ENCODE measurements at regions not wholly inside any gene's neighbourhood (a gene's known extent, or its start where the extent isn't known, plus 50 kb on each side); places are given as distances from the start of the nearest gene placed in this dataset.

GRCh38 chr2:65798641-65799040 lies 366.2 kb upstream of the SPRED2 start:
- Histone ChIP-seq H3K4me3 (ENCODE audit: low read depth in 1 of 2, low read length in 2 of 2) (no peak overlapping the region), H3K79me2 (ENCODE audit: insufficient read depth, low read length) (no peaks in the 10 kb centered on the region), H3K36me3 (ENCODE audit: insufficient read depth, low read length) (no peaks in the 10 kb centered on the region), H2AFZ (ENCODE audit: low read depth, low read length) (no peak overlapping the region), H3K4me2 (ENCODE audit: insufficient read depth, low read length) (no peak overlapping the region), H3K4me1 (ENCODE audit: insufficient read depth, low read length) (no peaks in the 10 kb centered on the region), H4K20me1 (ENCODE audit: insufficient read depth, low read length) (no peaks in the 10 kb centered on the region), H3K9ac (ENCODE audit: low read depth, low read length) (no peak overlapping the region), H3K27ac (ENCODE audit: low read length) (no peak overlapping the region), H3K27me3 (ENCODE audit: insufficient read depth, low read length, poor library complexity) (peaks cover 12% of the 10 kb centered on the region), H3K9me3 (ENCODE audit: insufficient read depth, low read length, severe bottlenecking) (no peaks in the 10 kb centered on the region)
- ATAC-seq (ENCODE audit: insufficient read depth, low read depth) (no peak), DNase-seq (no peak)
- no peak for TF ChIP-seq EZH2 (IDR thresholded peaks at IDR 0.05; ENCODE audit: borderline replicate concordance, low read depth, low read length, severe bottlenecking)
- no peak for TF ChIP-seq CTCF (IDR thresholded peaks at IDR 0.05; ENCODE audit: borderline replicate concordance, extremely low read depth, low read length, poor library complexity, severe bottlenecking)

- DNase-seq (no peak), ATAC-seq (ENCODE audit: insufficient read depth, low read depth) (no peak)
- no peaks in the 10 kb centered on the region for H4K20me1 ChIP-seq (ENCODE audit: insufficient read depth, low read length)
- no peaks in the 10 kb centered on the region for H3K4me1 ChIP-seq (ENCODE audit: insufficient read depth, low read length)
- H3K4me3 ChIP-seq (ENCODE audit: low read depth in 1 of 2, low read length in 2 of 2): no peak overlapping the region
- peaks cover 7% of the 10 kb centered on the region for H3K27me3 ChIP-seq (ENCODE audit: insufficient read depth, low read length, poor library complexity)
- no peak overlapping the region for H3K9ac ChIP-seq (ENCODE audit: low read depth, low read length)
- no peaks in the 10 kb centered on the region for H3K79me2 ChIP-seq (ENCODE audit: insufficient read depth, low read length)
- H3K4me2 ChIP-seq (ENCODE audit: insufficient read depth, low read length): no peak overlapping the region
- no peaks in the 10 kb centered on the region for H3K36me3 ChIP-seq (ENCODE audit: insufficient read depth, low read length)
- no peaks in the 10 kb centered on the region for H3K9me3 ChIP-seq (ENCODE audit: insufficient read depth, low read length, severe bottlenecking)
- no peak overlapping the region for H2AFZ ChIP-seq (ENCODE audit: low read depth, low read length)
- TF ChIP-seq EZH2 (IDR thresholded peaks at IDR 0.05; ENCODE audit: borderline replicate concordance, low read depth, low read length, severe bottlenecking): no peak
- H3K27ac ChIP-seq (ENCODE audit: low read length): no peak overlapping the region
Observed at GRCh38 chr2:65794994-65795393, 362.6 kb upstream of the SPRED2 start.

GRCh38 chr2:65791404-65791975 lies 359.1 kb upstream of the SPRED2 start:
- no peak overlapping the region for H3K9ac ChIP-seq (ENCODE audit: low read depth, low read length)
- no peaks in the 10 kb centered on the region for H4K20me1 ChIP-seq (ENCODE audit: insufficient read depth, low read length)
- DNase-seq (no peak), ATAC-seq (ENCODE audit: insufficient read depth, low read depth) (no peak)
- TF ChIP-seq CTCF (IDR thresholded peaks at IDR 0.05; ENCODE audit: borderline replicate concordance, extremely low read depth, low read length, poor library complexity, severe bottlenecking): no peak
- no peak for TF ChIP-seq EZH2 (IDR thresholded peaks at IDR 0.05; ENCODE audit: borderline replicate concordance, low read depth, low read length, severe bottlenecking)
- no peaks in the 10 kb centered on the region for H3K79me2 ChIP-seq (ENCODE audit: insufficient read depth, low read length)
- H3K4me2 ChIP-seq (ENCODE audit: insufficient read depth, low read length): no peak overlapping the region
- H2AFZ ChIP-seq (ENCODE audit: low read depth, low read length): no peak overlapping the region
- peaks cover 11% of the 10 kb centered on the region for H3K27me3 ChIP-seq (ENCODE audit: insufficient read depth, low read length, poor library complexity)
- no peak overlapping the region for H3K4me3 ChIP-seq (ENCODE audit: low read depth in 1 of 2, low read length in 2 of 2)
- H3K4me1 ChIP-seq (ENCODE audit: insufficient read depth, low read length): no peaks in the 10 kb centered on the region
- H3K36me3 ChIP-seq (ENCODE audit: insufficient read depth, low read length): no peaks in the 10 kb centered on the region
- H3K9me3 ChIP-seq (ENCODE audit: insufficient read depth, low read length, severe bottlenecking): no peaks in the 10 kb centered on the region
- no peak overlapping the region for H3K27ac ChIP-seq (ENCODE audit: low read length)

GRCh38 chr2:65790676-65790935 lies 358.2 kb upstream of the SPRED2 start:
- no peak overlapping the region for H3K4me3 ChIP-seq (ENCODE audit: low read depth in 1 of 2, low read length in 2 of 2)
- no peaks in the 10 kb centered on the region for H4K20me1 ChIP-seq (ENCODE audit: insufficient read depth, low read length)
- H3K4me2 ChIP-seq (ENCODE audit: insufficient read depth, low read length): no peak overlapping the region
- H3K27me3 ChIP-seq (ENCODE audit: insufficient read depth, low read length, poor library complexity): peaks cover 13% of the 10 kb centered on the region
- H2AFZ ChIP-seq (ENCODE audit: low read depth, low read length): no peak overlapping the region
- H3K27ac ChIP-seq (ENCODE audit: low read length): no peak overlapping the region
- H3K9me3 ChIP-seq (ENCODE audit: insufficient read depth, low read length, severe bottlenecking): no peaks in the 10 kb centered on the region
- ATAC-seq (ENCODE audit: insufficient read depth, low read depth) (no peak), DNase-seq (no peak)
- H3K36me3 ChIP-seq (ENCODE audit: insufficient read depth, low read length): no peaks in the 10 kb centered on the region
- no peak overlapping the region for H3K9ac ChIP-seq (ENCODE audit: low read depth, low read length)
- TF ChIP-seq EZH2 (IDR thresholded peaks at IDR 0.05; ENCODE audit: borderline replicate concordance, low read depth, low read length, severe bottlenecking) (no peak), CTCF (IDR thresholded peaks at IDR 0.05; ENCODE audit: borderline replicate concordance, extremely low read depth, low read length, poor library complexity, severe bottlenecking) (no peak)
- no peaks in the 10 kb centered on the region for H3K4me1 ChIP-seq (ENCODE audit: insufficient read depth, low read length)
- no peaks in the 10 kb centered on the region for H3K79me2 ChIP-seq (ENCODE audit: insufficient read depth, low read length)
